HG02610 (cell line): ENCODE measurements at regions not wholly inside any gene's neighbourhood (a gene's known extent, or its start where the extent isn't known, plus 50 kb on each side); places are given as distances from the start of the nearest gene placed in this dataset.

ENCODE experiments used
- ATAC-seq: cut with Tn5 transposase; IDR thresholded peaks from one replicate; pipeline ENCODE4 v1.9.1; 2021; ENCODE audit warnings: mild to moderate bottlenecking, moderate library complexity; ENCODE audit not compliant: unreplicated experiment

GRCh38 chr2:225156853-225157451 is 114.7 kb upstream of the DOCK10 start:
- ATAC-seq: no peak

- no peak for ATAC-seq
Observed at GRCh38 chr2:225140723-225141122, 98.5 kb upstream of the DOCK10 start.

GRCh38 chr2:225137971-225138370 is 95.7 kb upstream of the DOCK10 start:
- no peak for ATAC-seq

GRCh38 chr2:225136552-225136951 is 94.3 kb upstream of the DOCK10 start:
- no peak for ATAC-seq

GRCh38 chr2:225131898-225132297 is 89.6 kb upstream of the DOCK10 start:
- no peak for ATAC-seq

- ATAC-seq: no peak
Observed at GRCh38 chr2:225130093-225130492, 87.8 kb upstream of the DOCK10 start.

- no peak for ATAC-seq
Observed at GRCh38 chr2:225124311-225125017, 82.2 kb upstream of the DOCK10 start.

- ATAC-seq: no peak
Observed at GRCh38 chr2:225122583-225123486, 80.6 kb upstream of the DOCK10 start.

GRCh38 chr2:225122007-225122406 is 79.7 kb upstream of the DOCK10 start:
- ATAC-seq: no peak

- ATAC-seq: no peak
Observed at GRCh38 chr2:225120186-225120585, 77.9 kb upstream of the DOCK10 start.

GRCh38 chr2:225117051-225117716 is 74.9 kb upstream of the DOCK10 start:
- no peak for ATAC-seq

- no peak for ATAC-seq
Observed at GRCh38 chr2:225114786-225115323, 72.6 kb upstream of the DOCK10 start.

GRCh38 chr2:225113371-225114015 is 71.2 kb upstream of the DOCK10 start:
- ATAC-seq: no peak

- peak; percentile 66 for ATAC-seq
Observed at GRCh38 chr2:225112362-225113126, 70.3 kb upstream of the DOCK10 start.

GRCh38 chr2:225108805-225109204 is 66.5 kb upstream of the DOCK10 start:
- no peak for ATAC-seq

- ATAC-seq: no peak
Observed at GRCh38 chr2:225104971-225105370, 62.7 kb upstream of the DOCK10 start.

GRCh38 chr2:225104321-225104720 is 62.1 kb upstream of the DOCK10 start:
- ATAC-seq: no peak

GRCh38 chr2:225103737-225104141 is 61.5 kb upstream of the DOCK10 start:
- ATAC-seq: no peak

GRCh38 chr2:225100856-225101294 is 58.6 kb upstream of the DOCK10 start:
- no peak for ATAC-seq

- ATAC-seq: no peak
Observed at GRCh38 chr2:225100269-225100668, 58.0 kb upstream of the DOCK10 start.
